ENCODE measurements at regions not wholly inside any gene's neighbourhood (a gene's known extent, or its start where the extent isn't known, plus 50 kb on each side); places are given as distances from the start of the nearest gene placed in this dataset.

DNA sequence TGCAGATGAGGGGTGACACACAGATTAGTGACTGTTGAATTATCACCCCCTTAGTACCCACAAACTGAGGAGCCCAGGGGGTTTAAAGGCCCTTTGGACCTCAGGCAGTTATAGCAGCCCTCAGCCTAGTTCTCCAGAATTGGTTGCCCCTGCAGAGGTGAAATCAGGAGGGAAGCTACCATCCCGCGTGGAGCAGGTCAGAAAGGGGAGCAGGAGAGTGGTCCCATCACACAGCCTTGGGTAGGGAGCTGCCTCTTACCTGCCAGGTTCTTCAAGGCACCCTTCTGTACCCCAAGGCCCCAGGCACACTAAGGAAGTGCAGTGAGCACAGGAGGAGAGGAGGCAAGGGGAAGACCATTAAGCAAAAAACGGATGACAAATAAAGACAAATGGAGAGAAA is 121.2 kb upstream of the TNR start:
- DNase-seq = no peak

- DNase-seq = no peak
Observed at GRCh38 chr1:175864183-175864582, 120.8 kb upstream of the TNR start.

GRCh38 chr1:175863299-175864050 is 120.1 kb upstream of the TNR start:
- no peak for DNase-seq

DNA sequence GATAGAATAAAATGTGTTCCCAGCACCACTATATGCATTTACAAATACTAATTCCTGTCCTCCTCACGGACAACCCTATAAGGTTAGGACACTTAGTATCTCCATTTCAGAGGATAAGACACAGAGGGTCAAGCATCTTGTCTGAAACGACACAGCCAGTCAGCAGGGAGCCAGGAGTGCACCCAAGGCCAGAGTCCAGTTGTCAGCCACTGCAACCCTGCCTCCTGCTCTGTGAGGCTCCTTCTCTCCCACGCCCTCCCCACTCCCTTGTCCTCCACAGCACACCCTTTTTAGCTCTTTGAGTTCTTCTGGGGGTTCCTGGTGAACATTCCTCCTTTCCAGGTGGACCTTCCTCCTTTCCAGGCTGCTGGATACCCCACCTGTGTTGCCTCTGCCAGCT is 119.0 kb upstream of the TNR start:
- no peak for DNase-seq

DNA sequence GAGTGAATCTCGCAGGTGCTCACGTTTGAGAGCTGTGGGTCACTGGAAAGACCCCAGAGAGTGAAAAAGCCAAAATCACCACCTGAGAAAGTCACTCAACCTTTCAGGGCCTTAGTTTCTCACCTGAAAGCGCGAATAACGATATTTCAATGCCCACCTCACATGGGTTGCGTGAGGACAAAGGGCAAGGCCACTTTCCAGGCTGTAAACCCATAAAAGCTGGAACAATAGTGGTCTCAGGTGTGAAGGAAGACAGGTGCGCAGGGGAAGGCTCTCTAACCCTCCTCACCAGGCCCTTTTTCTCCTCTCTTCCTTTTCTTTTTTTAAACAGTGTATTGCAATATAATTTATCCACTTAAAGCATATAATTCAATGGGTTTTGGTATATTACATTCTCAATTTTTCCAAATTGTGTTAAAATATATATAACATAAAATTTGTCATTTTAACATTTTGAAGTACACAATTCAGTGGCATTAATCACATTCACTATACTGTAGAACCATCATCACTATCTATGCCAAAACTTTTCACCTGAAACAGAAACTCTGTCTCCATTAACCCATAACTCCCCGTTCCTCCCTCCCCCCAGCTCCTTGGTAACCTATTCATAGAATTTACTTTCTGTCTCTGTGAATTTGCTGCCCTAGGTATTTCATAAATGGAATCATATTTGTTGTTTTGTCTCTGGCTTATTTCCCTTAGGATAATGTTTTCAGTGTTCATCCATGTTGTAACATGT is 118.4 kb upstream of the TNR start:
- no peak for DNase-seq

GRCh38 chr1:175857756-175858155 is 114.4 kb upstream of the TNR start:
- no peak for DNase-seq

GRCh38 chr1:175853681-175854080 is 110.3 kb upstream of the TNR start:
- DNase-seq = no peak

GRCh38 chr1:175851749-175852148 is 108.4 kb upstream of the TNR start:
- no peak for DNase-seq

GRCh38 chr1:175848329-175848728 is 104.9 kb upstream of the TNR start:
- no peak for DNase-seq

- no peak for DNase-seq
Observed at GRCh38 chr1:175845985-175846384, 102.6 kb upstream of the TNR start.

DNA sequence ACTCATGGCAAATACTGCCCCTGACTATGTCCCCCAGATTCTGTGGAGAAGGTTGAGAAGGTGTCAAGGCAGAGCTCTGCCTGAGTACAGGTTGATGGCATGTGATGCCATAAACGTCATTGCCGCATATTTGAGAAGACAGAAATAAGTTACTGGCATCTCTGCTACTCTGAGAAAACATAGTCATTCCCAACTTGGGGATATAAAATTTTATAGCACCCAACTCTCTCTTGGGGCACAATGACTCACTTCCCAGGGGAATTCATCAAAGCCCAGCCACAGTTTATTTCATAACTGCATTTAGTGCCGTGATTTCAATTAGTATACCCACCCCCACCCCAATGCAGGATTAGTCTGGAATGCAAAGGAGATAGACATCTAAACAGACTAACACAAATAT is 101.9 kb upstream of the TNR start:
- DNase-seq = no peak

GRCh38 chr1:175844877-175845276 is 101.5 kb upstream of the TNR start:
- no peak for DNase-seq

DNA sequence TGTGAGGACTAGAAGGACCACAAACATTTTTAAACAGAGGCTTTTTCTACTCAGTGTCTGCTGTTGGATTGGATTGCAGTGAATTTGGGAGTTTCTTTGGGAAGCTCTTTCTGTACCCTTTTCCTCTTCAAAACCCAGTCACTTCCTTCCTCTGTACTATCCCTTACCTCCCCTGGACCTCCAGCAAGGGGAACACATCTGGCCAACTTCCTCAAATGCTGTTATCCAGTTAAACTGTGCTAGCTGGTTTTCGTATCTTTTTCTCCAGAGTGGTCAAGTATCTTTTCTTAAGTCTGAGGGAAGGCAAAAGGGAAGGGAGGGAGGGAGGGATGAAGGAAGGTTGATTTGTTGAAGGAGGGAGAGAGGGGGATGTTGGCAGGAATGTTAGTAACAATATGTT is 99.2 kb upstream of the TNR start:
- no peak for DNase-seq

GRCh38 chr1:175841738-175842187 is 98.4 kb upstream of the TNR start:
- peak; percentile 42 for DNase-seq

DNA sequence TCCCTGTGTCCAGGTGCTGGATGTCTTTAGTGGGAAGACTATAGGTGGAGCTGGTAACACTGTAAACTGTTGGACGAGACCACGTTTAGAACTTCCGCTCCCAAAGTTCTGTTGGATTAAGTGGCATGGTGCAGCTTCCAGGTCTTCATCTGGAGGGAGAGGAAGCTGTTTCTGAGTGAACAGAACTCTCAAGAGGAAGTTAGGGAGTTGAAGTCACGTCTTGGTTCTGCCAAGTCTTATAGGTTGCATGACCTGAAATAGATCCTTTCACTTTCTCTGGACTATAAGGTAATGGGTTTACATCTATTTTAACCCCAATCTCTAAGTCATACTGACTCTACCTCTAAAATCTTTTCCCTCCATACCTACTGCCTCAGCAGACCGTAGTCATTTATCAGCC is 97.4 kb upstream of the TNR start:
- no peak for DNase-seq

- no peak for DNase-seq
Observed at GRCh38 chr1:175839779-175840669, 96.6 kb upstream of the TNR start.

DNA sequence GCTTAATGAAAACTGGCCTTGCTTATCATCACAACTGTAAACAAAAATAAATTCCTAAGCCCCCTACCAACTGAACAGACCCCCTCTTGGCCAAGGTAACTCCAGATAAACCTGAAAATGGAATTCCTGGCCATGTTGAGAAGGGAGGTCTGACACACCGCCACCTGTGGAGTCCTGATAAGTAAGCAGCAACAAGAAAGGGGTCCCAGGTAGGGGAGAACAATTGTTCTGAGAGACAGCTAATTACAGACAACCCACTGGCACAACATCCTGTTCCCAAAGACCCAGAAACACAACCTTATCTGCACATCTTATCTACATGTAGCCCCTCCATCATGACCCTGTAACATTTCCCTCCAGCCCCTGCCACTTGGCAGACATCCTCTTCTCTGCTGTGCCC is 91.2 kb upstream of the TNR start:
- DNase-seq = no peak

GRCh38 chr1:175833951-175834350 is 90.6 kb upstream of the TNR start:
- no peak for DNase-seq

DNA sequence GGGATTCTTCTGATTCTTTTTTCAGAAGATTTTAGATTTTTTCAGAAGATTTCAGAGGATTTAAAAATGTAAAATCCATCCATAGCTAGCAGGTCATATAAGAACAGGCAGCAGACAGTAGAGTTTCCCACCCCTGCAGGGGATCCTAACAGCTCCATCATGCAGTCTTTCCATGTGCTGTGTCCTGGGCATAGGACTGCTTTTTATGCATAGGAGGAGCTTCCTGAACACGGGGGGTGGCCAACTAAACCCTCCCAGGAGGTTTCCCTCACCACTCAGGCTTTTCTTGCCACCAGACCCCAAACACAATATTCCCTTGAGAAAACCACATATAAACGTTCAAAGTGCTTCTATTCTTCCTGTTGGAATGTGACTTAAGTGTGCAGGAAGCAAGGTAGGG is 90.1 kb upstream of the TNR start:
- DNase-seq = no peak

GRCh38 chr1:175830500-175830899 is 87.1 kb upstream of the TNR start:
- DNase-seq = no peak

DNA sequence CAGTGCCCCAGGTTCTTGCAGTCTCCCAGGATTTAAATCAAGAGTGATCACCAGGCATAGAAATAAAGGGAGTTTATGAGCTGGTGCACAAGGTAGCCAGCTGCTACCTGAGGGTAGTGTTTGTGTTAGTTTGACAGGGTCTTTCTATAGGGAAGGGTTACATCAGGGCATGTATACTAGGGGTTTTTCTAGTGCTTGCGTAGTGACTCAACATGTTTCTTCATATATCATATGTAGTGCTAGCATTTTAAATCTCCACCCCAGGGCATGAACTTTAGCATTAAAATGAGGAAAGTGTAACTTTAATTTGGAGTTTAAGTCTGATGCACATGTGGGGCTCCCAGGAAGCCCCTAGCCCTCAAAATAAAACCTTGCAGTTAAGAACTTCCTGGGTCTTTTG is 86.5 kb upstream of the TNR start:
- DNase-seq = no peak

- no peak for DNase-seq
Observed at GRCh38 chr1:175826705-175827104, 83.3 kb upstream of the TNR start.

DNA sequence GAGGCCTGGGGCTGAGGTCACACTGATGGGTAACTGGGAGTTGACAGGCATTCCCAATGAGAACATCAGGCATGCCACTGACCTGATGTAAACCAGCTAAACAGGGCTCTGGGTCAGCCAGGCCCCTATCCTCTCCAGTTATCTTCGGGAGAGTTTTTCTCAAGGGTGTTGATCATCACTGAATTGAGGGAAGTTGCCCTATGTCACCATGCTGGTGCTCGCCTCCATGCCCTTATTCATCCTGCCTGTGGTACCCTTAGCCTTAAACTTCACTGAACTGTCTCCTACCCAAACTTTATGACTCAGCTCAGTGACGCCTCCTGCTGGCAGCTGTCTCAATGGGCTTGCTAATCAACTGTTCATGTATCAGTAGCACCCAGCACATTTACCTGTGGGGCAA is 80.7 kb upstream of the TNR start:
- DNase-seq = no peak

DNA sequence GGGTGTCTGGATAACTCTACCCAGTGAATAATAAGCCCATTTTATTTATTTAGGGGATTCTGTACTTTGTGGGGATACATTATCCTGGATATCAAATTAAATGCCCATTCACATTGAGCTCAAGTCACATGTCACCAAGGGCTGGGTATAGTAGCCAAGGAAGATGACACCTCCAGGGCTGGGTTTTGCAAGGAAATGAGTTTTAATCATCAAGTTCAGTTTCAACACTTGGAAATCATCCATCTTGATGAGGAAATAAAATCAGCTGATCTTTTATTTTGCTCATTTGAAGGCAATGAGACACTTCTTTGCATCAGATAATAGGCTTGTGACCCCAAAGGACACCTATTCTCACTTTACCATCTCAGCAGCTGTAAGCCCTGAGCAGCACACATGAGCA is 80.0 kb upstream of the TNR start:
- DNase-seq = no peak

Data from NCI-H1417 treated with DMSO at 0.1 percent for 48 hours (cell line).